ENCODE measurements at regions not wholly inside any gene's neighbourhood (a gene's known extent, or its start where the extent isn't known, plus 50 kb on each side); places are given as distances from the start of the nearest gene placed in this dataset.

DNA sequence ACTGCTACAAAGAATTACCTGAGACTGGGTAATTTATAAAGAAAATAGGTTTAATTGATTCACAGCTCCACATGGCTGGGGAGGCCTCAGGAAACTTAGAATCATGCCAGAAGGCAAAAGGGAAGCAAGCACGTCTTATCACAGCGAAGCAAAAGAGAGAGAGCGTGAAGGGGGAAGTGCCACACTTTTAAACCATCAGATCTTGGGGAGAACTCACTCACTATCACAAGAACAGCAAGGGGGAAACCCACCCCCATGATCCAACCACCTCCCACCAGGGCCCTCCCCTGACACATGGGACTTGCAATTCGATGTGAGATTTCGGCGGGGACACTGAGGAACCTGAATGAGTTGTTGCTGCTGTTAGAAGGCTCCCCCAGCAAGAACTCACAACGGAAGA, 220.2 kb upstream of the PIEZO2 start:
- DNase-seq (ENCODE audit: low read depth, low spot score), result no peak
- no peak overlapping the region for H3K4me2 ChIP-seq (ENCODE audit: low read length)
- RAD21 ChIA-PET (ENCODE audit: low non-redundant PET in 1 of 2, low total read pairs in 2 of 2, uncharacterized antibody in 2 of 2, unreplicated experiment in 2 of 2), result no interaction called here
- no peak overlapping the region for H3K4me3 ChIP-seq (replicated peaks in 1 of 2; ENCODE audit: low read depth in 1 of 2, low read length in 2 of 2)
- H2AFZ ChIP-seq (ENCODE audit: low read depth, low read length, poor library complexity, severe bottlenecking), result no peak overlapping the region
- no TSS peak for BruUV-seq (replicated peaks)
- TF ChIP-seq POLR2AphosphoS5 (IDR thresholded peaks at IDR 0.05; ENCODE audit: low read depth, low read length) (no peak), TCF7L2 (IDR thresholded peaks at IDR 0.05; ENCODE audit: borderline replicate concordance, extremely low read depth, insufficient read depth, insufficient read length) (no peak), CEBPB (IDR thresholded peaks at IDR 0.05; ENCODE audit: low read depth) (no peak), YY1 (IDR thresholded peaks at IDR 0.05; ENCODE audit: extremely low read depth, insufficient replicate concordance, low read depth, low read length) (no peak), CBX3 (IDR thresholded peaks at IDR 0.05; ENCODE audit: low read depth) (no peak), EZH2phosphoT487 (IDR thresholded peaks at IDR 0.05; ENCODE audit: borderline replicate concordance) (no peak), SP1 (IDR thresholded peaks at IDR 0.05; ENCODE audit: low read depth) (no peak), ZFX (IDR thresholded peaks at IDR 0.05) (no peak), ZNF274 (IDR thresholded peaks at IDR 0.05; ENCODE audit: low read depth, low read length) (no peak), RAD21 (IDR thresholded peaks at IDR 0.05; ENCODE audit: low read depth) (no peak), SRF (IDR thresholded peaks at IDR 0.05; ENCODE audit: low read depth) (no peak)
- TF ChIP-seq, protein P1, sequence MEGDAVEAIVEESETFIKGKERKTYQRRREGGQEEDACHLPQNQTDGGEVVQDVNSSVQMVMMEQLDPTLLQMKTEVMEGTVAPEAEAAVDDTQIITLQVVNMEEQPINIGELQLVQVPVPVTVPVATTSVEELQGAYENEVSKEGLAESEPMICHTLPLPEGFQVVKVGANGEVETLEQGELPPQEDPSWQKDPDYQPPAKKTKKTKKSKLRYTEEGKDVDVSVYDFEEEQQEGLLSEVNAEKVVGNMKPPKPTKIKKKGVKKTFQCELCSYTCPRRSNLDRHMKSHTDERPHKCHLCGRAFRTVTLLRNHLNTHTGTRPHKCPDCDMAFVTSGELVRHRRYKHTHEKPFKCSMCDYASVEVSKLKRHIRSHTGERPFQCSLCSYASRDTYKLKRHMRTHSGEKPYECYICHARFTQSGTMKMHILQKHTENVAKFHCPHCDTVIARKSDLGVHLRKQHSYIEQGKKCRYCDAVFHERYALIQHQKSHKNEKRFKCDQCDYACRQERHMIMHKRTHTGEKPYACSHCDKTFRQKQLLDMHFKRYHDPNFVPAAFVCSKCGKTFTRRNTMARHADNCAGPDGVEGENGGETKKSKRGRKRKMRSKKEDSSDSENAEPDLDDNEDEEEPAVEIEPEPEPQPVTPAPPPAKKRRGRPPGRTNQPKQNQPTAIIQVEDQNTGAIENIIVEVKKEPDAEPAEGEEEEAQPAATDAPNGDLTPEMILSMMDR (IDR thresholded peaks at IDR 0.05 in 2 of 3, conservative IDR thresholded peaks at IDR 0.05 in 1 of 3; ENCODE audit: borderline replicate concordance in 1 of 3, insufficient read depth in 1 of 3, low read depth in 2 of 3, low read length in 2 of 3), result no peak
- TF ChIP-seq, protein P2, sequence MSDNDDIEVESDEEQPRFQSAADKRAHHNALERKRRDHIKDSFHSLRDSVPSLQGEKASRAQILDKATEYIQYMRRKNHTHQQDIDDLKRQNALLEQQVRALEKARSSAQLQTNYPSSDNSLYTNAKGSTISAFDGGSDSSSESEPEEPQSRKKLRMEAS (IDR thresholded peaks at IDR 0.05), result no peak
- TF ChIP-seq, protein P3, sequence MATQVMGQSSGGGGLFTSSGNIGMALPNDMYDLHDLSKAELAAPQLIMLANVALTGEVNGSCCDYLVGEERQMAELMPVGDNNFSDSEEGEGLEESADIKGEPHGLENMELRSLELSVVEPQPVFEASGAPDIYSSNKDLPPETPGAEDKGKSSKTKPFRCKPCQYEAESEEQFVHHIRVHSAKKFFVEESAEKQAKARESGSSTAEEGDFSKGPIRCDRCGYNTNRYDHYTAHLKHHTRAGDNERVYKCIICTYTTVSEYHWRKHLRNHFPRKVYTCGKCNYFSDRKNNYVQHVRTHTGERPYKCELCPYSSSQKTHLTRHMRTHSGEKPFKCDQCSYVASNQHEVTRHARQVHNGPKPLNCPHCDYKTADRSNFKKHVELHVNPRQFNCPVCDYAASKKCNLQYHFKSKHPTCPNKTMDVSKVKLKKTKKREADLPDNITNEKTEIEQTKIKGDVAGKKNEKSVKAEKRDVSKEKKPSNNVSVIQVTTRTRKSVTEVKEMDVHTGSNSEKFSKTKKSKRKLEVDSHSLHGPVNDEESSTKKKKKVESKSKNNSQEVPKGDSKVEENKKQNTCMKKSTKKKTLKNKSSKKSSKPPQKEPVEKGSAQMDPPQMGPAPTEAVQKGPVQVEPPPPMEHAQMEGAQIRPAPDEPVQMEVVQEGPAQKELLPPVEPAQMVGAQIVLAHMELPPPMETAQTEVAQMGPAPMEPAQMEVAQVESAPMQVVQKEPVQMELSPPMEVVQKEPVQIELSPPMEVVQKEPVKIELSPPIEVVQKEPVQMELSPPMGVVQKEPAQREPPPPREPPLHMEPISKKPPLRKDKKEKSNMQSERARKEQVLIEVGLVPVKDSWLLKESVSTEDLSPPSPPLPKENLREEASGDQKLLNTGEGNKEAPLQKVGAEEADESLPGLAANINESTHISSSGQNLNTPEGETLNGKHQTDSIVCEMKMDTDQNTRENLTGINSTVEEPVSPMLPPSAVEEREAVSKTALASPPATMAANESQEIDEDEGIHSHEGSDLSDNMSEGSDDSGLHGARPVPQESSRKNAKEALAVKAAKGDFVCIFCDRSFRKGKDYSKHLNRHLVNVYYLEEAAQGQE (IDR thresholded peaks at IDR 0.05; ENCODE audit: low read depth), result no peak
- H3K36me3 ChIP-seq (ENCODE audit: control insufficient read depth in 1 of 2, insufficient read depth in 2 of 2, low read length in 2 of 2), result no peaks in the 10 kb centered on the region
- H4K20me1 ChIP-seq (ENCODE audit: insufficient read depth), result no peaks in the 10 kb centered on the region
- no peak for ATAC-seq
- CTCF ChIA-PET, result no interaction called here
- H3K9ac ChIP-seq (ENCODE audit: low read length), result no peak overlapping the region
- H3K27ac ChIP-seq (ENCODE audit: low read depth, low read length), result no peak overlapping the region
- no peaks in the 10 kb centered on the region for H3K9me3 ChIP-seq (ENCODE audit: control insufficient read depth in 1 of 2, insufficient read depth in 1 of 2, low read depth in 1 of 2, low read length in 2 of 2)
- intact Hi-C loops (cut with micrococcal nuclease), result loop anchor here (10.0 kb wide), 1 partner anchor 55 kb away; no protein-coding TSS in a partner anchor
- no peaks in the 10 kb centered on the region; a peak in 1 of 4 replicates for H3K4me1 ChIP-seq (ENCODE audit: control insufficient read depth in 1 of 2, insufficient read depth in 2 of 2, low read length in 2 of 2)
- POLR2A ChIA-PET, result no interaction called here
- H3K27me3 ChIP-seq (ENCODE audit: insufficient read depth, low read length), result peaks cover 23% of the 10 kb centered on the region
- H3K79me2 ChIP-seq (ENCODE audit: insufficient read depth, low read length), result no peaks in the 10 kb centered on the region
- no peaks in the 10 kb centered on the region for H3K9me2 ChIP-seq (ENCODE audit: insufficient read depth)

Measured in HCT116 (cell line).